ENCODE measurements at regions not wholly inside any gene's neighbourhood (a gene's known extent, or its start where the extent isn't known, plus 50 kb on each side); places are given as distances from the start of the nearest gene placed in this dataset.
"Not testable (repeated sequence)": the region's sequence is repeated elsewhere in the genome, so short reads cannot be mapped to it uniquely, and the experiment has no call there.

- H3K4me3 Mint-ChIP-seq; ATAC-seq; H3K27me3 ChIP-seq (ENCODE audit: control insufficient read depth, insufficient read depth, low read length); H3K27me3 Mint-ChIP-seq (ENCODE audit: low read depth in 2 of 2); H3K27ac ChIP-seq (ENCODE audit: low read length); DNase-seq; H3K36me3 ChIP-seq (ENCODE audit: control insufficient read depth, insufficient read depth, low read length); H3K9me3 Mint-ChIP-seq; intact Hi-C loops (cut with micrococcal nuclease); H3K4me3 ChIP-seq (ENCODE audit: low read length); H3K9me3 ChIP-seq (ENCODE audit: control insufficient read depth, insufficient read depth, low read length); H3K36me3 Mint-ChIP-seq; H3K4me1 ChIP-seq (ENCODE audit: control insufficient read depth, insufficient read depth, low read length): not testable (repeated sequence)
- peak overlapping the region in 1 of 2 donors; percentile 42 for H3K27ac Mint-ChIP-seq
- peaks cover 11 to 18% of the 10 kb centered on the region in 2 donors for H3K4me1 Mint-ChIP-seq
- WGBS (ENCODE audit: insufficient coverage) = 94% methylated on average over 7 of the region's 7 CpGs
Measured at GRCh38 chr16:29172098-29172724, 187.4 kb downstream of the LAT start.

- DNase-seq; H3K27ac ChIP-seq (ENCODE audit: low read length); H3K4me3 Mint-ChIP-seq; H3K36me3 ChIP-seq (ENCODE audit: control insufficient read depth, insufficient read depth, low read length); H3K27ac Mint-ChIP-seq; H3K9me3 Mint-ChIP-seq; H3K4me3 ChIP-seq (ENCODE audit: low read length); H3K9me3 ChIP-seq (ENCODE audit: control insufficient read depth, insufficient read depth, low read length); H3K27me3 Mint-ChIP-seq (ENCODE audit: low read depth in 2 of 2); H3K27me3 ChIP-seq (ENCODE audit: control insufficient read depth, insufficient read depth, low read length); H3K36me3 Mint-ChIP-seq; intact Hi-C loops (cut with micrococcal nuclease); H3K4me1 ChIP-seq (ENCODE audit: control insufficient read depth, insufficient read depth, low read length): not testable (repeated sequence)
- peaks cover 11 to 22% of the 10 kb centered on the region in 2 donors for H3K4me1 Mint-ChIP-seq
- 96% methylated on average over 6 of the region's 6 CpGs for WGBS (ENCODE audit: insufficient coverage)
- ATAC-seq = peak in 1 of 3 donors; percentile 27
Measured at GRCh38 chr16:29171296-29171695, 186.4 kb downstream of the LAT start.

GRCh38 chr16:29170393-29171119 is 185.7 kb downstream of the LAT start:
- 96% methylated on average over 20 of the region's 20 CpGs for WGBS (ENCODE audit: insufficient coverage)

GRCh38 chr16:29169295-29169994 is 184.6 kb downstream of the LAT start:
- H3K4me3 ChIP-seq (ENCODE audit: low read length); H3K27ac ChIP-seq (ENCODE audit: low read length); H3K27ac Mint-ChIP-seq; ATAC-seq; DNase-seq; H3K4me1 ChIP-seq (ENCODE audit: control insufficient read depth, insufficient read depth, low read length); H3K27me3 Mint-ChIP-seq (ENCODE audit: low read depth in 2 of 2); H3K4me3 Mint-ChIP-seq; intact Hi-C loops (cut with micrococcal nuclease); H3K36me3 ChIP-seq (ENCODE audit: control insufficient read depth, insufficient read depth, low read length); H3K27me3 ChIP-seq (ENCODE audit: control insufficient read depth, insufficient read depth, low read length); H3K9me3 ChIP-seq (ENCODE audit: control insufficient read depth, insufficient read depth, low read length); H3K9me3 Mint-ChIP-seq; H3K36me3 Mint-ChIP-seq: not testable (repeated sequence)
- 95% methylated on average over 11 of the region's 16 CpGs for WGBS (ENCODE audit: insufficient coverage)
- peaks cover 11 to 17% of the 10 kb centered on the region in 2 donors for H3K4me1 Mint-ChIP-seq

More at GRCh38 chr16:29170393-29171119, 185.7 kb downstream of the LAT start:
- intact Hi-C loops (cut with micrococcal nuclease); H3K27me3 ChIP-seq (ENCODE audit: control insufficient read depth, insufficient read depth, low read length); H3K36me3 ChIP-seq (ENCODE audit: control insufficient read depth, insufficient read depth, low read length); ATAC-seq; H3K27ac Mint-ChIP-seq; DNase-seq; H3K4me3 Mint-ChIP-seq; H3K4me1 ChIP-seq (ENCODE audit: control insufficient read depth, insufficient read depth, low read length); H3K4me3 ChIP-seq (ENCODE audit: low read length); H3K27me3 Mint-ChIP-seq (ENCODE audit: low read depth in 2 of 2); H3K36me3 Mint-ChIP-seq; H3K27ac ChIP-seq (ENCODE audit: low read length); H3K9me3 Mint-ChIP-seq; H3K9me3 ChIP-seq (ENCODE audit: control insufficient read depth, insufficient read depth, low read length): not testable (repeated sequence)
- H3K4me1 Mint-ChIP-seq = peaks cover 11 to 17% of the 10 kb centered on the region in 2 donors

- H3K27ac ChIP-seq (ENCODE audit: low read length); H3K27ac Mint-ChIP-seq; H3K4me3 Mint-ChIP-seq; DNase-seq; H3K4me3 ChIP-seq (ENCODE audit: low read length); H3K9me3 ChIP-seq (ENCODE audit: control insufficient read depth, insufficient read depth, low read length); ATAC-seq; H3K27me3 Mint-ChIP-seq (ENCODE audit: low read depth in 2 of 2); H3K9me3 Mint-ChIP-seq; H3K27me3 ChIP-seq (ENCODE audit: control insufficient read depth, insufficient read depth, low read length); intact Hi-C loops (cut with micrococcal nuclease); H3K36me3 ChIP-seq (ENCODE audit: control insufficient read depth, insufficient read depth, low read length); H3K4me1 ChIP-seq (ENCODE audit: control insufficient read depth, insufficient read depth, low read length); H3K36me3 Mint-ChIP-seq: not testable (repeated sequence)
- 95% methylated on average over 9 of the region's 13 CpGs for WGBS (ENCODE audit: insufficient coverage)
- peaks cover 11 to 12% of the 10 kb centered on the region in 2 donors for H3K4me1 Mint-ChIP-seq
Measured at GRCh38 chr16:29168515-29169259, 183.8 kb downstream of the LAT start.

- H3K27ac ChIP-seq (ENCODE audit: low read length); H3K4me1 ChIP-seq (ENCODE audit: control insufficient read depth, insufficient read depth, low read length); H3K4me3 Mint-ChIP-seq; H3K27me3 Mint-ChIP-seq (ENCODE audit: low read depth in 2 of 2); H3K36me3 ChIP-seq (ENCODE audit: control insufficient read depth, insufficient read depth, low read length); DNase-seq; ATAC-seq; H3K4me3 ChIP-seq (ENCODE audit: low read length); H3K9me3 ChIP-seq (ENCODE audit: control insufficient read depth, insufficient read depth, low read length); H3K27me3 ChIP-seq (ENCODE audit: control insufficient read depth, insufficient read depth, low read length); H3K36me3 Mint-ChIP-seq; H3K9me3 Mint-ChIP-seq; intact Hi-C loops (cut with micrococcal nuclease); H3K27ac Mint-ChIP-seq: not testable (repeated sequence)
- 100% methylated on average over 4 of the region's 8 CpGs for whole genome bisulfite sequencing (ENCODE audit: insufficient coverage)
- peaks cover 9 to 18% of the 10 kb centered on the region in 2 donors for H3K4me1 Mint-ChIP-seq
Measured at GRCh38 chr16:29164442-29165089, 179.7 kb downstream of the LAT start.

- WGBS (ENCODE audit: insufficient coverage) = 93% methylated on average over 25 of the region's 25 CpGs
- Mint-ChIP-seq H3K4me1 (peaks cover 28 to 36% of the 10 kb centered on the region in 2 donors), H3K27ac (peak overlapping the region; percentile 48 to 73)
- H3K36me3 Mint-ChIP-seq; H3K36me3 ChIP-seq (ENCODE audit: control insufficient read depth, insufficient read depth, low read length); H3K27ac ChIP-seq (ENCODE audit: low read length); ATAC-seq; H3K9me3 ChIP-seq (ENCODE audit: control insufficient read depth, insufficient read depth, low read length); DNase-seq; intact Hi-C loops (cut with micrococcal nuclease); H3K4me3 Mint-ChIP-seq; H3K27me3 Mint-ChIP-seq (ENCODE audit: low read depth in 2 of 2); H3K27me3 ChIP-seq (ENCODE audit: control insufficient read depth, insufficient read depth, low read length); H3K4me3 ChIP-seq (ENCODE audit: low read length); H3K9me3 Mint-ChIP-seq: not testable (repeated sequence)
- peaks cover 15% of the 10 kb centered on the region for H3K4me1 ChIP-seq (ENCODE audit: control insufficient read depth, insufficient read depth, low read length)
Measured at GRCh38 chr16:29160171-29160570, 175.3 kb downstream of the LAT start.
